H9 (cell line): ENCODE measurements at regions not wholly inside any gene's neighbourhood (a gene's known extent, or its start where the extent isn't known, plus 50 kb on each side); places are given as distances from the start of the nearest gene placed in this dataset.

Source experiments
- DNase-seq: peaks from one replicate; pipeline ENCODE4 v3.0.0-alpha.2; 2017
- H2AFZ ChIP-seq: one replicate; pipeline ENCODE4 v1.6.1; 2013; ENCODE audit warnings: mild to moderate bottlenecking, low read length, control low read depth, moderate library complexity
- H2AK5ac ChIP-seq: 2 replicates; pipeline ENCODE4 v1.6.1; 2013; ENCODE audit warnings: low read length, control low read depth, mixed read lengths; ENCODE audit not compliant: insufficient read length
- H2BK120ac ChIP-seq: one replicate; pipeline ENCODE4 v1.6.1; 2013; ENCODE audit warnings: low read depth, mild to moderate bottlenecking, low read length, control low read depth, inconsistent platforms; ENCODE audit not compliant: poor library complexity, severe bottlenecking
- H2BK12ac ChIP-seq: 2 replicates; pipeline ENCODE4 v1.6.1; 2013; ENCODE audit warnings: low read length, control low read depth, mixed read lengths, low read depth; ENCODE audit not compliant: insufficient read length
- H2BK15ac ChIP-seq: 2 replicates; pipeline ENCODE4 v1.6.1; 2013; ENCODE audit warnings: low read depth, low read length, control low read depth
- H2BK20ac ChIP-seq: one replicate; pipeline ENCODE4 v1.6.1; 2013; ENCODE audit warnings: low read depth, mild to moderate bottlenecking, low read length, control low read depth, inconsistent platforms; ENCODE audit not compliant: poor library complexity, severe bottlenecking
- H2BK5ac ChIP-seq: 2 replicates; pipeline ENCODE4 v1.6.1; 2013; ENCODE audit warnings: low read length, control low read depth, mixed read lengths; ENCODE audit not compliant: insufficient read length
- H3K14ac ChIP-seq: 2 replicates; pipeline ENCODE4 v1.6.1; 2013; ENCODE audit warnings: low read length, control low read depth; ENCODE audit not compliant: insufficient read depth
- H3K18ac ChIP-seq: 2 replicates; pipeline ENCODE4 v1.6.1; 2013; ENCODE audit warnings: low read depth, mild to moderate bottlenecking, mixed read lengths, low read length, control low read depth; ENCODE audit not compliant: insufficient read length
- H3K23ac ChIP-seq: 2 replicates; pipeline ENCODE4 v1.6.1; 2013; ENCODE audit warnings: low read length, control low read depth, mixed read lengths, low read depth; ENCODE audit not compliant: insufficient read length
- H3K23me2 ChIP-seq: 2 replicates; pipeline ENCODE4 v1.6.1; 2013; ENCODE audit warnings: low read depth, mild to moderate bottlenecking, mixed read lengths, low read length, control low read depth; ENCODE audit not compliant: insufficient read length, poor library complexity, severe bottlenecking
- H3K27ac ChIP-seq: 2 replicates; pipeline ENCODE4 v1.5.1; 2013; ENCODE audit warnings: low read length, control low read depth, mixed read lengths, low read depth; ENCODE audit not compliant: insufficient read length
- H3K27me3 ChIP-seq: 2 replicates; pipeline ENCODE4 v1.6.1; 2013; ENCODE audit warnings: low read length, control low read depth, inconsistent platforms; ENCODE audit not compliant: insufficient read depth
- H3K4ac ChIP-seq: 2 replicates; pipeline ENCODE4 v1.6.1; 2013; ENCODE audit warnings: low read depth, mild to moderate bottlenecking, control low read depth, inconsistent platforms, low read length, moderate library complexity
- H3K4me1 ChIP-seq: 2 replicates; pipeline ENCODE4 v1.6.1; 2013; ENCODE audit warnings: low read length, control low read depth, inconsistent platforms; ENCODE audit not compliant: insufficient read depth
- H3K4me2 ChIP-seq: 2 replicates; pipeline ENCODE4 v1.6.1; 2013; ENCODE audit warnings: low read length, control low read depth, mixed read lengths; ENCODE audit not compliant: insufficient read length, insufficient read depth
- H3K56ac ChIP-seq: 2 replicates; pipeline ENCODE4 v1.6.1; 2013; ENCODE audit warnings: low read depth, mild to moderate bottlenecking, mixed read lengths, low read length, control low read depth; ENCODE audit not compliant: insufficient read length
- H3K79me1 ChIP-seq: 2 replicates; pipeline ENCODE4 v1.6.1; 2013; ENCODE audit warnings: low read depth, mild to moderate bottlenecking, moderate library complexity, low read length, control low read depth, inconsistent platforms; ENCODE audit not compliant: insufficient read depth, poor library complexity, severe bottlenecking
- H3K79me2 ChIP-seq: 2 replicates; pipeline ENCODE4 v1.6.1; 2013; ENCODE audit warnings: low read length, control low read depth, inconsistent platforms; ENCODE audit not compliant: insufficient read depth
- H3K9ac ChIP-seq: 2 replicates; pipeline ENCODE4 v1.6.1; 2013; ENCODE audit warnings: low read length, control low read depth, mixed read lengths; ENCODE audit not compliant: insufficient read length; ENCODE audit errors: extremely low read depth
- H3K9me3 ChIP-seq: one replicate; pipeline ENCODE4 v1.6.1; 2013; ENCODE audit warnings: low read depth, low read length, inconsistent platforms; ENCODE audit not compliant: control insufficient read depth
- H3T11ph ChIP-seq: one replicate; pipeline ENCODE4 v1.6.1; 2013; ENCODE audit warnings: mild to moderate bottlenecking, low read length, control low read depth, inconsistent platforms
- H4K20me1 ChIP-seq: one replicate; pipeline ENCODE4 v1.6.1; 2013; ENCODE audit not compliant: control insufficient read depth, insufficient read length, insufficient read depth
- H4K5ac ChIP-seq: 2 replicates; pipeline ENCODE4 v1.6.1; 2013; ENCODE audit warnings: low read depth, mild to moderate bottlenecking, mixed read lengths, low read length, control low read depth; ENCODE audit not compliant: insufficient read length
- H4K8ac ChIP-seq: replicated peaks from 2 replicates; pipeline ENCODE4 v1.6.1; 2013; ENCODE audit warnings: low read length, control low read depth, mixed read lengths, low read depth; ENCODE audit not compliant: insufficient read length
- H4K91ac ChIP-seq: 2 replicates; pipeline ENCODE4 v1.6.1; 2013; ENCODE audit warnings: low read depth, mild to moderate bottlenecking, moderate library complexity, mixed read lengths, low read length, control low read depth; ENCODE audit not compliant: insufficient read length
- H3K27ac Mint-ChIP-seq, 3 experiments: 2 replicates in 2 of 3; 3 replicates in 1 of 3; pipeline ENCODE4 v1.8.0; 2020 to 2021; ENCODE audit warnings: mixed read lengths in 3 of 3, mild to moderate bottlenecking in 1 of 3, moderate library complexity in 1 of 3
- H3K27me3 Mint-ChIP-seq: 2 replicates; pipeline ENCODE4 v1.8.0; 2021; ENCODE audit warnings: low read depth, mild to moderate bottlenecking, moderate library complexity, mixed read lengths
- H3K36me3 Mint-ChIP-seq, 3 experiments: 2 replicates in 2 of 3; 3 replicates in 1 of 3; pipeline ENCODE4 v1.8.0; 2020 to 2021; ENCODE audit warnings: low read depth in 3 of 3, mixed read lengths in 3 of 3; ENCODE audit not compliant: insufficient read depth in 1 of 3
- H3K4me1 Mint-ChIP-seq, 2 experiments: 2 replicates each; pipeline ENCODE4 v1.8.0; 2020; ENCODE audit warnings: mixed read lengths in 2 of 2
- H3K4me3 Mint-ChIP-seq, 2 experiments: 2 replicates in 1 of 2; 3 replicates in 1 of 2; pipeline ENCODE4 v1.8.0; 2020 to 2021; ENCODE audit warnings: mild to moderate bottlenecking in 2 of 2, mixed read lengths in 2 of 2, moderate library complexity in 1 of 2
- H3K9me3 Mint-ChIP-seq, 2 experiments: 2 replicates in 1 of 2; 3 replicates in 1 of 2; pipeline ENCODE4 v1.8.0; 2020; ENCODE audit warnings: mild to moderate bottlenecking in 2 of 2, mixed read lengths in 2 of 2, moderate library complexity in 1 of 2
- CTCF ChIP-seq: fragments of 200-600 bp; sonication (generic); conservative IDR thresholded peaks from 3 replicates; pipeline ENCODE4 v1.8.0; 2021; ENCODE audit warnings: antibody characterized with exemption, mild to moderate bottlenecking
- WGBS: extraction: QIAGEN DNeasy Blood & Tissue Kit; methylation state at CpG from one replicate; pipeline ENCODE4 v1.1.7; 2013; ENCODE audit warnings: missing lambda C conversion rate, low lambda C conversion rate, mixed read lengths; ENCODE audit not compliant: insufficient read length; ENCODE audit errors: extremely low coverage; 5-methylcytosine and 5-hydroxymethylcytosine counted together

GRCh38 chr2:210901326-210901725 lies 344.9 kb downstream of the CPS1 start:
- Histone ChIP-seq H3K4me1 (no peaks in the 10 kb centered on the region), H3K4me2 (no peak overlapping the region), H2BK120ac (no peak overlapping the region), H3T11ph (no peak overlapping the region), H3K56ac (no peak overlapping the region), H4K5ac (no peak overlapping the region), H3K27me3 (no peaks in the 10 kb centered on the region), H2AFZ (no peak overlapping the region), H3K9ac (no peak overlapping the region), H2AK5ac (no peak overlapping the region), H4K8ac (no peak overlapping the region), H2BK20ac (no peak overlapping the region), H2BK12ac (no peak overlapping the region), H2BK15ac (no peak overlapping the region), H4K20me1 (no peaks in the 10 kb centered on the region), H4K91ac (no peak overlapping the region), H3K27ac (no peak overlapping the region), H3K14ac (no peak overlapping the region), H3K79me2 (no peaks in the 10 kb centered on the region), H3K23me2 (no peaks in the 10 kb centered on the region), H3K23ac (no peak overlapping the region), H3K4ac (no peak overlapping the region), H3K9me3 (no peaks in the 10 kb centered on the region), H3K18ac (no peak overlapping the region), H2BK5ac (no peak overlapping the region), H3K79me1 (no peaks in the 10 kb centered on the region)
- DNase-seq: no peak
- H3K27me3 Mint-ChIP-seq: no peaks in the 10 kb centered on the region
- H3K4me1 Mint-ChIP-seq: no peaks in the 10 kb centered on the region
- whole genome bisulfite sequencing: no CpG with 5 or more reads among the region's 4 CpGs
- H3K4me3 Mint-ChIP-seq: no peak overlapping the region
- no peak overlapping the region for H3K27ac Mint-ChIP-seq
- no peaks in the 10 kb centered on the region for H3K9me3 Mint-ChIP-seq
- H3K36me3 Mint-ChIP-seq: no peaks in the 10 kb centered on the region
- no peak for TF ChIP-seq CTCF
